ENCODE measurements at regions not wholly inside any gene's neighbourhood (a gene's known extent, or its start where the extent isn't known, plus 50 kb on each side); places are given as distances from the start of the nearest gene placed in this dataset.

DNA sequence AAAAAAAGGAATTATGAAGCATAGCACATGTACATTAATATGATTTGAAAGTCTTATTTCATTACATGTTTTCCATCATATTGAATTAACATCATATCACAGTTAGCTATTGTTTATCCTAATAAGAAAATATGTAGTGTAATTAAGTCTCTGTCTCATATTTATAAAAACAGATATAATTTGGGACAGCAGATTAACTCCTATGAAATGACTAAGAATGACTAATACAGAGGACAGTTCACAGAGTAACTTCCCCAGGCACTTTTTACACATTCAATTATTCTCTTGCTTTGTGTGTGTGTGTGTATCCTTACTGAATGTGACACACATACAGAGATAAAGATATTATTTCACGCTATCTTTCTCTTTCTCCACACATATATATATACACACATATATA is 2400.9 kb upstream of the C9orf72 start:
- TF ChIP-seq, protein P1, sequence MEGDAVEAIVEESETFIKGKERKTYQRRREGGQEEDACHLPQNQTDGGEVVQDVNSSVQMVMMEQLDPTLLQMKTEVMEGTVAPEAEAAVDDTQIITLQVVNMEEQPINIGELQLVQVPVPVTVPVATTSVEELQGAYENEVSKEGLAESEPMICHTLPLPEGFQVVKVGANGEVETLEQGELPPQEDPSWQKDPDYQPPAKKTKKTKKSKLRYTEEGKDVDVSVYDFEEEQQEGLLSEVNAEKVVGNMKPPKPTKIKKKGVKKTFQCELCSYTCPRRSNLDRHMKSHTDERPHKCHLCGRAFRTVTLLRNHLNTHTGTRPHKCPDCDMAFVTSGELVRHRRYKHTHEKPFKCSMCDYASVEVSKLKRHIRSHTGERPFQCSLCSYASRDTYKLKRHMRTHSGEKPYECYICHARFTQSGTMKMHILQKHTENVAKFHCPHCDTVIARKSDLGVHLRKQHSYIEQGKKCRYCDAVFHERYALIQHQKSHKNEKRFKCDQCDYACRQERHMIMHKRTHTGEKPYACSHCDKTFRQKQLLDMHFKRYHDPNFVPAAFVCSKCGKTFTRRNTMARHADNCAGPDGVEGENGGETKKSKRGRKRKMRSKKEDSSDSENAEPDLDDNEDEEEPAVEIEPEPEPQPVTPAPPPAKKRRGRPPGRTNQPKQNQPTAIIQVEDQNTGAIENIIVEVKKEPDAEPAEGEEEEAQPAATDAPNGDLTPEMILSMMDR (IDR thresholded peaks at IDR 0.05; ENCODE audit: low read length, missing control alignments): no peak
- DNase-seq (ENCODE audit: low read depth): no peak
- H3K4me3 ChIP-seq (replicated peaks; ENCODE audit: low read depth, low read length): no peak overlapping the region

- DNase-seq (ENCODE audit: low read depth): no peak
- no peak overlapping the region for H3K4me3 ChIP-seq (replicated peaks; ENCODE audit: low read depth, low read length)
- TF ChIP-seq, protein P1 (IDR thresholded peaks at IDR 0.05; ENCODE audit: low read length, missing control alignments): no peak
These were observed 2403.7 kb upstream of the C9orf72 start for GRCh38 chr9:29976981-29977380.

GRCh38 chr9:29981013-29981412 is 2403.4 kb upstream of the ACO1 start:
- H3K4me3 ChIP-seq (replicated peaks; ENCODE audit: low read depth, low read length): no peak overlapping the region
- TF ChIP-seq, protein P1 (IDR thresholded peaks at IDR 0.05; ENCODE audit: low read length, missing control alignments): no peak
- DNase-seq (ENCODE audit: low read depth): no peak

GRCh38 chr9:29999645-30000044 is 2384.8 kb upstream of the ACO1 start:
- no peak for DNase-seq (ENCODE audit: low read depth)
- H3K4me3 ChIP-seq (replicated peaks; ENCODE audit: low read depth, low read length): no peak overlapping the region
- TF ChIP-seq, protein P1 (IDR thresholded peaks at IDR 0.05; ENCODE audit: low read length, missing control alignments): no peak

- DNase-seq (ENCODE audit: low read depth): no peak
- H3K4me3 ChIP-seq (replicated peaks; ENCODE audit: low read depth, low read length): no peak overlapping the region
- TF ChIP-seq, protein P1 (IDR thresholded peaks at IDR 0.05; ENCODE audit: low read length, missing control alignments): no peak
These were observed 2373.8 kb upstream of the ACO1 start for GRCh38 chr9:30010691-30011090.

- no peak for DNase-seq (ENCODE audit: low read depth)
- TF ChIP-seq, protein P1 (IDR thresholded peaks at IDR 0.05; ENCODE audit: low read length, missing control alignments): no peak
- H3K4me3 ChIP-seq (replicated peaks; ENCODE audit: low read depth, low read length): no peak overlapping the region
These were observed 2371.8 kb upstream of the ACO1 start for GRCh38 chr9:30012622-30013021.

DNA sequence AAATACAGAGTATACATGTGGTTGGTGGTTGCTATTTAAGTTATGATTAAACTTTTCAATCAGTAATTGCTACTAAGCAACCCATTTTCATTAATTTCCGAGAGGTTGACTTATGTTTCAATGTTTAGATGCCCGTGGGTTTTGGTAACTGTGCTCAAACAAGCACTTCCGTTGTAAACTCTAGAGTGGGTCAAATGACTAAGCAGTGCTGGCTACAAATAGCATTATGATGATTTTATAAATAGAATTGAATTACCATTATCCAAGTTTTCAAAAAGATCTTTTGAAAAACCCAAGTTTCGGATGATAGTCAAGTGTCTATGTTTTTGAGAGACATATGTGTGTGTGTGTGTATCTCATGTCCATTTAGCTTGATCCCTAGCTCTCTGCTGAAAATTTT is 2369.4 kb upstream of the ACO1 start:
- TF ChIP-seq, protein P1 (IDR thresholded peaks at IDR 0.05; ENCODE audit: low read length, missing control alignments): no peak
- no peak for DNase-seq (ENCODE audit: low read depth)
- no peak overlapping the region for H3K4me3 ChIP-seq (replicated peaks; ENCODE audit: low read depth, low read length)

Measured in fibroblast of pulmonary artery (primary cell).